GM12873 (cell line): ENCODE measurements at regions not wholly inside any gene's neighbourhood (a gene's known extent, or its start where the extent isn't known, plus 50 kb on each side); places are given as distances from the start of the nearest gene placed in this dataset.

ENCODE experiments used
- CTCF ChIP-seq: IDR thresholded peaks from 2 replicates; pipeline ENCODE4 v1.5.1; 2012; ENCODE audit warnings: low read depth, mild to moderate bottlenecking, moderate library complexity, low read length, control low read depth; ENCODE audit not compliant: insufficient read depth; ENCODE audit errors: missing control alignments

- no peak for TF ChIP-seq CTCF
These were observed 113.1 kb upstream of the IRF2BP2 start for GRCh38 chr1:234722904-234723720.

GRCh38 chr1:234722270-234722704 lies 112.3 kb upstream of the IRF2BP2 start:
- TF ChIP-seq CTCF, result no peak

GRCh38 chr1:234721476-234722269 lies 111.7 kb upstream of the IRF2BP2 start:
- no peak for TF ChIP-seq CTCF

- TF ChIP-seq CTCF, result no peak
These were observed 110.9 kb upstream of the IRF2BP2 start for GRCh38 chr1:234720709-234721441.

- no peak for TF ChIP-seq CTCF
These were observed 109.7 kb upstream of the IRF2BP2 start for GRCh38 chr1:234719454-234720251.

GRCh38 chr1:234718496-234719453 lies 108.8 kb upstream of the IRF2BP2 start:
- no peak for TF ChIP-seq CTCF
